Mesendoderm (in vitro differentiated cells): ENCODE measurements at regions not wholly inside any gene's neighbourhood (a gene's known extent, or its start where the extent isn't known, plus 50 kb on each side); places are given as distances from the start of the nearest gene placed in this dataset.

ENCODE experiments used
- DNase-seq: peaks from one replicate; pipeline ENCODE4 v3.0.0; 2013
- H2AK5ac ChIP-seq: 2 replicates; pipeline ENCODE4 v1.6.1; 2013; ENCODE audit warnings: low read length, inconsistent platforms
- H2BK120ac ChIP-seq: 2 replicates; pipeline ENCODE4 v1.6.1; 2013; ENCODE audit warnings: low read depth, mild to moderate bottlenecking, low read length, moderate library complexity, mixed read lengths
- H2BK15ac ChIP-seq: replicated peaks from 2 replicates; pipeline ENCODE4 v1.6.1; 2013; ENCODE audit warnings: low read depth, mild to moderate bottlenecking, moderate library complexity
- H2BK5ac ChIP-seq: 2 replicates; pipeline ENCODE4 v1.6.1; 2013; ENCODE audit warnings: low read length, inconsistent platforms
- H3K18ac ChIP-seq: 2 replicates; pipeline ENCODE4 v1.6.1; 2013; ENCODE audit warnings: mild to moderate bottlenecking, low read length, mixed read lengths
- H3K23ac ChIP-seq: one replicate; pipeline ENCODE4 v1.6.1; 2013; ENCODE audit warnings: low read length
- H3K27ac ChIP-seq: 2 replicates; pipeline ENCODE4 v1.5.1; 2013; ENCODE audit warnings: low read depth, mild to moderate bottlenecking, inconsistent platforms, low read length, moderate library complexity
- H3K27me3 ChIP-seq: 2 replicates; pipeline ENCODE4 v1.6.1; 2013; ENCODE audit warnings: low read length, control low read depth, mild to moderate bottlenecking, inconsistent platforms; ENCODE audit not compliant: insufficient read depth, poor library complexity
- H3K36me3 ChIP-seq: 2 replicates; pipeline ENCODE4 v1.6.1; 2013; ENCODE audit warnings: low read length, inconsistent platforms; ENCODE audit not compliant: control insufficient read depth, insufficient read depth
- H3K4ac ChIP-seq: one replicate; pipeline ENCODE4 v1.6.1; 2013; ENCODE audit warnings: low read depth, mild to moderate bottlenecking, low read length, moderate library complexity
- H3K4me1 ChIP-seq: 2 replicates; pipeline ENCODE4 v1.6.1; 2013; ENCODE audit warnings: low read depth, low read length, inconsistent platforms; ENCODE audit not compliant: control insufficient read depth
- H3K4me2 ChIP-seq: 2 replicates; pipeline ENCODE4 v1.6.1; 2013; ENCODE audit warnings: low read length
- H3K4me3 ChIP-seq: 2 replicates; pipeline ENCODE4 v1.5.1; 2013; ENCODE audit warnings: mild to moderate bottlenecking, low read length
- H3K56ac ChIP-seq: one replicate; pipeline ENCODE4 v1.6.1; 2013; ENCODE audit warnings: low read length
- H3K79me1 ChIP-seq: 2 replicates; pipeline ENCODE4 v1.6.1; 2013; ENCODE audit warnings: low read length, inconsistent platforms
- H3K79me2 ChIP-seq: 2 replicates; pipeline ENCODE4 v1.6.1; 2013; ENCODE audit warnings: mild to moderate bottlenecking, low read length; ENCODE audit not compliant: control insufficient read depth, insufficient read depth
- H3K9ac ChIP-seq: 2 replicates; pipeline ENCODE4 v1.6.1; 2013; ENCODE audit warnings: low read length, inconsistent platforms
- H4K5ac ChIP-seq: one replicate; pipeline ENCODE4 v1.6.1; 2013; ENCODE audit warnings: low read length
- H4K8ac ChIP-seq: one replicate; pipeline ENCODE4 v1.6.1; 2013; ENCODE audit warnings: low read depth, mild to moderate bottlenecking, control low read depth, low read length, moderate library complexity
- WGBS: extraction: QIAGEN DNeasy Blood & Tissue Kit; methylation state at CpG from one replicate; pipeline ENCODE4 v1.1.7; 2013; ENCODE audit warnings: low lambda C conversion rate, missing lambda C conversion rate; ENCODE audit not compliant: insufficient coverage; ENCODE audit errors: extremely low coverage; 5-methylcytosine and 5-hydroxymethylcytosine counted together

DNA sequence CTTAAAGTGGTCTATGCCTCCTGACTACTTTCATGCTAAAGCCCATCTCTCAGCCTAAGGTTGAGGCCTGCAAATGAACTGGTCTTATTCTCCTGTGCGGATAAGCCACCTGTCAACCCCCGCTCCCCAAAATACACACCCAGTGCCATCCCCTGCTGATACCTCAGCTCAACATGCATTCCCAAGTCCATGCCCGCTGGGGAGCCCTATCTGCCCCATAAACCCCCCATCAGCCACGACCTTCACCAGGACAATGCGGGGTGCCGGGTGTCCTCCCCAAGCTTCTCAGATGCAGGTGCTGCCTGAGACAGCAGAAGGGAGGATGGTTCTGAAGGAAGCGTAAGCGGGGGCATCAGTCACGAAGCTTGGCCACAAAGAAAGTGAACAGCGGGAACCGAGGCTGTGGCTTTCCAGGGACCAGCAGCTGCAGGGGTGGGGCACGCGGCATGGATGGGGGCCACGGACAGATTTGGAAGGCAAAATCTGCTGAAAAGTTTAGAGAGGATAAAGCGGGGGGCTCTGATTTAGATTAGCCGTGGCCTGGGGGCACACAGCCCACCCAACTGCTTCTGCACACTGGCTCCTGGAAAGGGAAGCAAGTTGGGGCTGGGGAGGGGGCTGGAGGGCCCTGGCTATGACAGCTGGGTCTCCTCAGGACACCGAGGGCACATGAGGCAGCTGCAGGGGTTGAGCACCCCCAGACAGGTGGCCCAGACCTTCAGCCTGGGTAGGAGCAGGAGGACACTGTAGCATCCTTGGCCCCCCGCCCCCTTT lies 1391.9 kb downstream of the TBC1D22A start:
- Histone ChIP-seq H3K23ac (no peak overlapping the region), H3K36me3 (no peaks in the 10 kb centered on the region), H2BK5ac (no peak overlapping the region), H2AK5ac (no peak overlapping the region), H3K79me2 (no peaks in the 10 kb centered on the region), H3K4me1 (no peaks in the 10 kb centered on the region), H2BK15ac (no peak overlapping the region), H3K27me3 (no peaks in the 10 kb centered on the region), H4K8ac (no peak overlapping the region), H3K79me1 (no peaks in the 10 kb centered on the region), H2BK120ac (no peak overlapping the region), H3K4me3 (no peak overlapping the region), H3K27ac (no peak overlapping the region), H3K18ac (no peak overlapping the region), H3K56ac (no peak overlapping the region), H3K4ac (no peak overlapping the region), H3K4me2 (no peak overlapping the region), H3K9ac (no peak overlapping the region), H4K5ac (no peak overlapping the region)
- no peak for DNase-seq
- WGBS = no CpG with 5 or more reads among the region's 18 CpGs

DNA sequence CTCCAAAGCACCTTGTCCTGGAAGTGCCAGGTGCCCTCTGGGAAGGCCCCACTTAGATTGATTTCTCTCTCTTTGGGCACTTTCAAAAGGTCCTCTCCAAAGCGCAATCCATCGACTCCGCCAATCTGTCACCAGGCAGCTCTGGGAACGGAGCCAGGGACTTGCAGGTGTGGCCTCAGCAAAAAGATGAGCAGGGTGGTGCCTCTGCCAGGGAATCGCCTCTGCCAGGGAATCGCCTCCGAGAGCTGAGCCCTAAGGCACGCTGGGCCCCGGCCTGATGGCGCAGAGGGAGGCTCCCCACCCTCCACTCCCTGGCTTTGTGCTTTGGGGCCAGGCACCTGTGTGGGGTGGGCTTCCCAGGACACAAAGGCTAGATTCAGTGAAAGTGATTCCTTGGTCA lies 1391.3 kb downstream of the TBC1D22A start:
- Histone ChIP-seq H3K4ac (no peak overlapping the region), H3K27me3 (no peaks in the 10 kb centered on the region), H3K27ac (no peak overlapping the region), H3K4me3 (no peak overlapping the region), H3K23ac (no peak overlapping the region), H2AK5ac (no peak overlapping the region), H3K4me1 (no peaks in the 10 kb centered on the region), H3K56ac (no peak overlapping the region), H3K79me1 (no peaks in the 10 kb centered on the region), H2BK5ac (no peak overlapping the region), H3K18ac (no peak overlapping the region), H4K8ac (no peak overlapping the region), H3K36me3 (no peaks in the 10 kb centered on the region), H2BK120ac (no peak overlapping the region), H3K79me2 (no peaks in the 10 kb centered on the region), H2BK15ac (no peak overlapping the region), H4K5ac (no peak overlapping the region), H3K4me2 (no peak overlapping the region), H3K9ac (no peak overlapping the region)
- DNase-seq = no peak
- WGBS = no CpG with 5 or more reads among the region's 10 CpGs

DNA sequence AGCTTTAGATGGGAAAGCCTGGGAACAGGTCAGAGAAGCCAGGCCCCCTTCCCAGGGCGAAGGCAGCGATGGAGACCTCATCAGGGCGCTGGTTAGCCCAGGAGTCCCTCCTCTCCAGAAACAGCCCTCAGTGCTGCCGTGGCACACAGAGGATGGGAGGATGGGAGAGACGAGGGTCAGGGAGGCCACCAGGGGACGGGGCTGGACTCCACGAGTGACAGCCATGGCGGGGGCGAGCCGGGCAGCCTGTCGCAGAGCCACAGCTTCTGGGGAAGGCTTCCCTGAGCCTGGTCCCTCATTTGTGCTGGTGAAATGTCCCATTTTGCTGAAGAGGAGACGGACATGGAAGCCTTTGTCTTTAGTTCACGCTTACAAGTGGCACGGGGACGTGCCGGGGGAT lies 1390.5 kb downstream of the TBC1D22A start:
- no peaks in the 10 kb centered on the region for H3K79me2 ChIP-seq
- no peaks in the 10 kb centered on the region for H3K27me3 ChIP-seq
- no peak overlapping the region for H3K4me2 ChIP-seq
- no CpG with 5 or more reads among the region's 16 CpGs for WGBS
- no peak overlapping the region for H3K9ac ChIP-seq
- no peak overlapping the region for H3K23ac ChIP-seq
- H3K4me1 ChIP-seq = no peaks in the 10 kb centered on the region
- H4K5ac ChIP-seq = no peak overlapping the region
- H3K79me1 ChIP-seq = no peaks in the 10 kb centered on the region
- H2BK15ac ChIP-seq = no peak overlapping the region
- no peak overlapping the region for H4K8ac ChIP-seq
- no peak overlapping the region for H3K18ac ChIP-seq
- no peak overlapping the region for H3K56ac ChIP-seq
- H3K36me3 ChIP-seq = no peaks in the 10 kb centered on the region
- no peak overlapping the region for H2BK5ac ChIP-seq
- no peak overlapping the region for H3K4me3 ChIP-seq
- no peak overlapping the region for H3K27ac ChIP-seq
- H2AK5ac ChIP-seq = no peak overlapping the region
- H2BK120ac ChIP-seq = no peak overlapping the region
- H3K4ac ChIP-seq = no peak overlapping the region
- DNase-seq = no peak

DNA sequence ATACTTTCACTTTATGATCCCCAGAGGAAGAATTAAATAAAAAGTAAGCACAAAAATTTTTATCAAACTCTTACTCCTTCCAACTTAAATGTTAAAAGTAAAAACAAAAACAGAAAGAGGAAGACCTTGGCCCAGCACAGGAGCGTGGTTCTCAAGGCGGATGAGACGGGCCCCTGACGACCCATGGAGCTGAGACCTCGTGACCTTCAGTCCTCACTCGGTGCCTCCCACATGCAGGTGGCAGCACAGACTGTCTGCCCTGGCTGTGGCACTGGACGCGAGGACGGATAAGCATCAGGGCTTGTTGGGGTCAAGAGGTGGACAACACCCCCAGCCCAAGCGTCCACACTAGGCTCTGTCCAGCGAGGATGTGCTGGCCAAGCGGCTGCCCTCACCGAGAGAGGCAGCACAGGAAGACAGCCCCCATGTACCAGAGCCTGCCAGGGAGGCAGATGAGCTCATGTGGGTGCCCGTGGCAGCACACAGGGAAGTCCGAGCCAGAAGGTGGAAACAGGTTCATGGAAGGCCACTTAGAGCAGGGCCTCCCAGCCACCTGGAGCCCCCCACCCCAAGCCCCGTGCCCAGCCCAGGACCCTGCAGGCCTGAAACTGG lies 1389.8 kb downstream of the TBC1D22A start:
- Histone ChIP-seq H3K4me2 (no peak overlapping the region), H3K36me3 (no peaks in the 10 kb centered on the region), H3K79me2 (no peaks in the 10 kb centered on the region), H3K23ac (no peak overlapping the region), H3K27ac (no peak overlapping the region), H3K56ac (no peak overlapping the region), H4K8ac (no peak overlapping the region), H3K4me3 (no peak overlapping the region), H3K79me1 (no peaks in the 10 kb centered on the region), H2BK5ac (no peak overlapping the region), H3K18ac (no peak overlapping the region), H3K4ac (no peak overlapping the region), H4K5ac (no peak overlapping the region), H3K27me3 (no peaks in the 10 kb centered on the region), H3K4me1 (no peaks in the 10 kb centered on the region), H2AK5ac (no peak overlapping the region), H3K9ac (no peak overlapping the region), H2BK120ac (no peak overlapping the region), H2BK15ac (no peak overlapping the region)
- DNase-seq = no peak
- WGBS = no CpG with 5 or more reads among the region's 16 CpGs

DNA sequence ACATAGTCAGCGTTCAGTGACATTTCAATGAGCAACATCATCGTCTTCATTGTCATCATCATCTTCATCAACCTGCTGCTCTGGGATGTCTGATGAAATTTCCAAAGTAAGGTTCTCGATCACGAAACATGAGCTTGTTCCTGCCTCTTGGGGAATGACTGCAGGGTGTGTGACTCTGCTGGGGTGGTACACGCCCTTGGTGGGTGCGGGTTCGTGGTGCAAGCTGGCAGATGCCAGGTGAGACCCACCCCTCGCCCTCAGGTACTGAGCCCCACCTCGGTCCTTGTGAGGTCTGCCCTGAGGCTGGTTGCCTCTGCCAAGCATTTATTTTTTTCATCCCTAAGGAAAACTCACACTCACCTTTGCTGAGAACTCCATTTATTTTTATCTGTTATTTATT lies 1389.2 kb downstream of the TBC1D22A start:
- Histone ChIP-seq H2BK15ac (no peak overlapping the region), H3K27ac (no peak overlapping the region), H3K23ac (no peak overlapping the region), H3K18ac (no peak overlapping the region), H3K9ac (no peak overlapping the region), H3K4me3 (no peak overlapping the region), H3K4me2 (no peak overlapping the region), H3K4me1 (no peaks in the 10 kb centered on the region), H4K5ac (no peak overlapping the region), H3K27me3 (no peaks in the 10 kb centered on the region), H2BK120ac (no peak overlapping the region), H3K4ac (no peak overlapping the region), H3K79me1 (no peaks in the 10 kb centered on the region), H2AK5ac (no peak overlapping the region), H4K8ac (no peak overlapping the region), H3K56ac (no peak overlapping the region), H2BK5ac (no peak overlapping the region), H3K36me3 (no peaks in the 10 kb centered on the region), H3K79me2 (no peaks in the 10 kb centered on the region)
- no peak for DNase-seq
- no CpG with 5 or more reads among the region's 9 CpGs for WGBS

DNA sequence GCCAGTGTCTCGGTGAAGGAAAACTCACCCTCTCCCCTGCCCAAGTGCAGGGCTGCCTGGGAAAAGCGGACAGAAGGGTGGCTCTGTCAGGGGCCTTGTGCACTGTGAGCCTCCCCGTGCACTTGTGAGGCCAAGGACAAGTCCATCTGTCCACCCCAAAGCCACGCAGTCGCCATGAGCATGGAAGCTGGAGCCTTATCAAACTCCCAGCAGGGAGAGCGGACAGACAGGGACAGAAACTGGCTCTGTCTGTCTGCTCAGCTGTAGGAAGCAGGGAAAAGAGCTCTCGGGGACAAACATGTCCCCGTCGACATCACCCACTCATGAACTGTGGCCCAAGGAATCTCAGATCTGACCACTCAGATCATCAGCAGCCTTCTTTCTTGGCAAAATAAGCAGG lies 1385.4 kb downstream of the TBC1D22A start:
- no peak overlapping the region for H3K56ac ChIP-seq
- no peak overlapping the region for H3K27ac ChIP-seq
- no peak overlapping the region for H2BK5ac ChIP-seq
- H4K8ac ChIP-seq = no peak overlapping the region
- no peak overlapping the region for H3K4me3 ChIP-seq
- no peak overlapping the region for H3K4me2 ChIP-seq
- no peaks in the 10 kb centered on the region for H3K79me2 ChIP-seq
- no CpG with 5 or more reads among the region's 9 CpGs for WGBS
- no peak overlapping the region for H2BK15ac ChIP-seq
- no peak for DNase-seq
- H3K27me3 ChIP-seq = no peaks in the 10 kb centered on the region
- H3K23ac ChIP-seq = no peak overlapping the region
- H3K4ac ChIP-seq = no peak overlapping the region
- no peak overlapping the region for H4K5ac ChIP-seq
- H3K9ac ChIP-seq = no peak overlapping the region
- no peak overlapping the region for H3K18ac ChIP-seq
- H3K36me3 ChIP-seq = no peaks in the 10 kb centered on the region
- no peaks in the 10 kb centered on the region for H3K4me1 ChIP-seq
- H2BK120ac ChIP-seq = no peak overlapping the region
- H3K79me1 ChIP-seq = no peaks in the 10 kb centered on the region
- no peak overlapping the region for H2AK5ac ChIP-seq
